ENCODE measurements at regions not wholly inside any gene's neighbourhood (a gene's known extent, or its start where the extent isn't known, plus 50 kb on each side); places are given as distances from the start of the nearest gene placed in this dataset.

GRCh38 chr11:11752679-11753078 is 89.1 kb upstream of the USP47 start:
- TF ChIP-seq CTCF (IDR thresholded peaks at IDR 0.05) (no peak), POLR2A (IDR thresholded peaks at IDR 0.05) (no peak)

All from thyroid gland (tissue), 4 donors.